ENCODE measurements at regions not wholly inside any gene's neighbourhood (a gene's known extent, or its start where the extent isn't known, plus 50 kb on each side); places are given as distances from the start of the nearest gene placed in this dataset.

GRCh38 chr5:82800826-82801225, 276.4 kb downstream of the TMEM167A start:
- no peak for DNase-seq

DNA sequence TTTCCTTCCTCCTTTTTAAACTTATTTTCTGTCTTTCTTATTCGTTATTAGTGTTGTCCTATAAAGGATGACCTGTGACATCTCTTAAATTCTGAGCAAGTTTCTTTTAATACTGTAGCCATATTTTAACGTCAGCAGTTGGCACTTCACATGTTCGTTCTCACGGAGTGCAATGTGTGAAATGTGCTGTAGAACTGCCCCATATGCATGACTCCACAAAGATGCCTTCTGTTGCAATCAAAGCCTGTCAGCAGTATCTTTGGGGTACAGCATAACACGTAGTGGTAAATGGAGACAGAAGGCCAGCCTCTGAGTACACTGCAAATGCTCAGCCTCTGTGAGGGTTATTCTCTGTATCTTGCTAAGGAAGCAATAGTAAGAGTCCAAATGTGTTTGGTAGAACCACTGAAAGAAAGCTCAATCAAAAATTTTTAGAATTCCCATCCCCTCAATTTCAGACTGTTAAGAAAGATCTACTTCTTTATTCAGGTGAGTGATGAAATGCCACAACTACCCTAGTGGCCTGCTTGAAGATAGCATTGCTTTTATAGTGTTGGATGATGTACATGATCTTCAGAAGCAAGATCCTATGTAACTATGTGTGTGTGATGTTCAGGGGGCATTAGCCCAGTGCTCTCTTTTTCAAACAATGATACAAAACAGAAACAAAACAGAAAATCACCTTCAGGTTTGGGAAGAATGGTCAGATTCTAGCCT, 277.7 kb downstream of the TMEM167A start:
- no peak for DNase-seq

GRCh38 chr5:82798676-82799075, 278.5 kb downstream of the TMEM167A start:
- DNase-seq, result no peak

- no peak for DNase-seq
Measured at GRCh38 chr5:82796643-82797416, 280.4 kb downstream of the TMEM167A start.

DNA sequence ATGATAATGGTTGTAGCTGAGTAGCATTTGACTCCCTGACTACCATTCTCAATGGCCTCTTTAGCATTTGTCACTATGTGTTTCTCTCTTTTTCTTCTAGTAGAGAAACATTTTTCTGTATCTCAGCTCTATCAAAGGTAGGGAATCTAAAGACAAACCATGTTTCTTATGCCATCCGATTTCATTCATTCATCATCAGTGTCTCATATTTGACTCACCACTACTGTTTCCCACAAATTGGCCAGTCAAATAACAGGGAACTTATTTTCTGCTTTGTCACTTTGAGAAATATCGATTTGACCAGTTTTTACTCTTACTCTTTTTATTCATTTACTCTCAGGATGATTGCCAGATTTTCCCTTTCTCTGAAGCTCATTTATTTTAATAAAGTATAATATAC, 282.3 kb downstream of the TMEM167A start:
- no peak for DNase-seq

DNA sequence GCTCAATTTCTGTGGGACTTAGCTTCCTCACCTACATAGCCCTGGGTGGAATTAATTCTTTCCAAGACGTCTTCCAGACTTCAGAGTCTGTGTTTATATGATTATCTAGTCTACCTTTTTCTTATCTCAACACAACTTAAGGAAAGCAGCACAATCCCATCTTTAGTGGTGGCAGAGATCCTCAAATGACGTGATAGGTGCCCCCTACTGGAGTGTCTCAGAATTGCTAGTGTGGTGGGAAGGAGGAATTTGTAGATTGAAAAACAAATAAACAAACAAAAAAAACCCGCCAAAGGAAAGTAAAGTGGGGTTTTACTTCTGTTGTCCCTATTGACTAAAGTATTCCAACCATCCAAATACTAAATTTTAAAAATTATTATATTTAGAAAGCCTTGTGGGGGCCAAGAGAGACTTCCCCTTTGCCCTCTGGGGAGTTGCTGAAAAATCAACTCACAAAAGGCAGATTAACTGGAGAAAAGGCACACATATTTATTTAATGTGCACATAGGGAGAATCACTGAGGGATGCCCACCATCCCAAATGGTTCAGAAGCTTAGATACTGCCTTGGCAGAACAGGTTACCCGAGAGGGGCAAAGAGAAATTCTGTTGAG, 283.3 kb downstream of the TMEM167A start:
- DNase-seq, result no peak

DNA sequence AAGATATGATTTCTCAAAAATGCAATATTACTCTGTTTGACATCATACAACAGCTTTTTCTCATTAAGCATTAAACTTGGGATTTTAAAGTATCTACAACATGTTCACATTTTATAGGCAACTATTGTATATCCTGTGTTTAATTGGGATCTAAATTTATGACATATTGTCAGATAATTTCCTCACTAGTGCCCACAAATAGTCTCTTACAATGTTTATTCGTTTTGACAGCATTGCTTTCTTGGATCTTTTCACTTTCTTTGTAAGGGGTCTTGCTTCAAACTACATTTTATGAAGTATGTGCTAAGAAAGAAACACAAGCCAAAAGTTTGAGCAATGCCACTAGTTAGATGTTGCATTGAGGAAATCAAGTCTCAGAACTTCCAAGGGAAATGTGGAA, 285.1 kb downstream of the TMEM167A start:
- no peak for DNase-seq

DNA sequence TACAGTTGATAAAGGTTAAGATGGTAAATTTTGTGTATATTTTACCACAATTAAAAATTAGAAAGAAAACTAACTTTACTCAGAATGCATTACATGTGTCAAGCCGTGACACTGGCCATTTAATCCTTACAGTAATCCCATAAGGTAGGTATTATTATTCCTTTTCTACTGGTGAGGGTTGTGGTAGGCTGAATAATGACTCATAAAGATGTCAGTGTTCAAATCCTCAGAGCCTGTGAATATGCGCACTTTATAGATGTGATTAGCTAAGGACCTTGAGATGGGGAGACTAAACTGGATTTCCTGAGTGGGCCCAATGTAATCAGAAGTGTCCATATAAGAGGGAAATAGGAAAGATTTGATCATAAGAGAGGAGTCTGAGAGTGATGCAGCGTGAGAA, 288.1 kb downstream of the TMEM167A start:
- DNase-seq, result no peak

DNA sequence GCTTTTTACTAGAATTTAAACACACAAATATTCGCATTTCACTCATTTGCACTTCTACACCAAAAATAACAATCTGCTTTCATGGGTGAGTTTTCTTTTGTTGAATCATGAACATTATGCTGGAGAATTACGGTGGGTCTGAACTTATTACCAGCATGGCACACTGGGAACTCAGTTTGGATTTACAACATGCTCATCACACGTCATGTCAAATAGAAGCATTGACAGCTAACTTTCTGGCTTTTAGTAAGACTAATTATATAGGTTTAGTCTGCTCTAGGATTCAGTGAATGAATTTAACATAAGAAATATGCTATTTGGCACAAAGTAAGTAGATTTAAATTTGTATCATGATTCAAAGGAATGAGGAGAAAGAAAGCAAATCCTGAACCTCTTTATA, 290.4 kb downstream of the TMEM167A start:
- no peak for DNase-seq

DNA sequence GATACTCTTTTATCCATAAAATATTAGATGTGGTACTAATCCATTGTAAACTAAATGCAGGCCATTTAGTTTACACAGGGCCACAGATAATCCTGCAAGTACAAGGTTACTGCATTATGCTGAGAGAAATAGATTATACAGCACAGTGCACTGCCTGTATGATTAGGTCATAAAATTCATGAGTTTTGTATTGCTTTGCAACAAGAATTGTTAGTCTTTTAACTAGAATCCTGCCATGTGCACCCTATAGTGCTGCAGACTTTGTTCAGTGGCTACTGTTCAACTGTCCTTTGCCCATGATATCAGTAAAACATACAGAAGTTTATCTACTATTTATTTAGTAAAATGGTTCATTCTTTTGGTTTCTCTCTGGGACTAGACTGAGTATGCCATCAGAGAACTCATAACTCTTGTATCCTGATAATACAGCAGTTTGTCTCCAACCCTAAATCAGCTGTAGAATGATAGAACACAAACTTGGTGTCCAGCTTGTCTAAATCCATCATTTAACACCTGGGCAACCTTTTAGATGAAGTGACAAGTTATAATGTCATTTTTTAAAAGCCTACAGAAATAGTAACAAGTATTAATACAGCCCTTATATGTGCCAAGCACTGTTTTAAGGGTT, 291.2 kb downstream of the TMEM167A start:
- DNase-seq, result no peak

DNA sequence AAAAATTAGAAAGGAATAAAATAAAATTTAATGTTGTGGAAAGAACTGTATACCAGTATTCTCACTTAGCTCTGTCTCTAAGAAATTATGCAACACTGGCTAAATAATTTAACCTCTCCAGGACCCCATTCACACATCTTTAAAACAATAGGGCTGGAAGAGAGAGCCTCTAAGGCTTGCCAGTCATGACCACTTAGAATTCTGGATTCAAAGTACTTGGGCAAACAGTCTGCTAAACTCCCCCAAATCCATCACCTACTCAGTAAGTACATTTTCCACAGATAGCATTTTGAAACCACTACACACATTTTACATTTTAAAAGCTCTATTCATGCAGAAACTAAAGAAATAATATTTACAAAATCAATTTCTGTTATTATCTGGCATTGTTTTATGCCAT, 291.7 kb downstream of the TMEM167A start:
- no peak for DNase-seq

- no peak for DNase-seq
Measured at GRCh38 chr5:82784521-82784920, 292.7 kb downstream of the TMEM167A start.

DNA sequence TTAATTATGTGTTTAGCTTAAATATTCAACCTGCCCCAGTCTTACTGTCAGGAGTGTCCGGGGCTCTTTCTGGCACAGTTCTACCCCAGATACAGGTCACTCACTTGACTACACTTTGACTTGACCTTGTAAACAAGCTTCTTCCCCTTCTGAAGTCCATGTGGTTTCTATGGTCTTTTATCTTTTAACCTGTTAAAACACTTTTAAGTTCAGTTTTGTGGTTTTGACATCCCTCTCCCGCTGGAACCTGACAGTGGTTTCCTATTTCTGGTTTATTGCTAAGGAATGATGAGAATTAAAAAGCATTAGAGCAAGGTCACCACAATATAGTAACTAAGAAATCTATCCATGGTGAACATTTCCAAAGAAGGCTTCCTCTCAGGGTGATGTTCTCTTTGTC, 300.1 kb downstream of the TMEM167A start:
- no peak for DNase-seq

- no peak for DNase-seq
Measured at GRCh38 chr5:82772281-82772680, 304.9 kb downstream of the TMEM167A start.

DNA sequence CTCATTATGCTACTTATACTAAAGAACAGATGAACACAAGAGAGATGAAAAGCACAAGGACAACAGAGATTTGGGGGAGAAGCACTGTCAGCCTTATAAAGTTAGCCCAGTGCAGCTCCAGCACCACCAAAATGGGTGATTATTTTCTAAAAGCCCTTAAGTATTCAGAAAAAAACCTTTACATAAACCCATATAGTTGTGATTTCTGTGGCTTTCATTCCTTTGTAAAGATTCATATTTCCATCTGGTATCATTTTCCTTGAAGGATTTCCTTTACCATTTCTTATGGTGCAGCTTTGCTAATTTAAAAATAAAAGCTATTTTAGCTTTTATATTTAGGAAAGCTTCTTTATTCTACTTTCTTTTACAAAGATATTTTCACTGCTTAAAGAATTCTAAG, 311.0 kb downstream of the TMEM167A start:
- no peak for DNase-seq

- DNase-seq, result no peak
Measured at GRCh38 chr5:82765765-82766164, 311.4 kb downstream of the TMEM167A start.

DNA sequence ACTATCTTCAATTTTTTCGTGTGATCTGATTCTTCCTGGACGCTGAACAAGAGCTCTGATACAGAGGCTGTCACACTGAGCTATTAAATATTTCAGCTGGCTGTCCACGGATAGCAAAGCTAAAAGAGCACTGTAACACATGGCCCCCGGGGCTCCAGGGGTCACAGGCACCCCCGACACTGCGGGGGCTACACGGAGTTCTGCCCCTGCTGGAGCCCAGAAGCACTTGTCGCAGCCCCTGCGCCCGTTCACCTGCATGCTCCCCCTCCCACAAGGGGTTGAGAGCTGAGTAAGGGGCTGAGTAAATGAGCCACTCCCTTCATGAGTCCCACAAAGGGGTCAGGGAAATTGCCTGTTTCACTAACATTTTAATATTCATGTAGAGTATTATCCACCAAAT, 316.3 kb downstream of the TMEM167A start:
- no peak for DNase-seq

GRCh38 chr5:82758881-82759280, 318.3 kb downstream of the TMEM167A start:
- no peak for DNase-seq

DNA sequence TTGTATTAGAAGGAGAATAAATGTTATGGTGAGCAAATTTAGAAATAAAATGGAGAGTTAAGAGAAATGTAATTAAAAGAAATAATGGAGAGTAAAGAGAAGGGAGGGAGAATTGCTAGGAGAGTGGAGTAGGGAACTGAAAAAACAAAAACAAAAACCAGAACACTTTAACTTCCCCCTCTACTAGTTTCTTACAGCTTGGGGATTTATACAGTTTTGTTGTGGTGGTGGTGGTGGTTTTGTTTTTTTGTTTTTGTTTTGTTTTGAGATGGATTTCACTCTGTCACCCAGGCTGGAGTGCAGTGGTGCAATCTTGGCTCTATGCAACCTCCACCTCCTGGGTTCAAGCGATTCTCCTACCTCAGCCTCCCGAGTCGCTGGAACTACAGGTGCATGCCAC, 322.4 kb downstream of the TMEM167A start:
- DNase-seq, result no peak

DNA sequence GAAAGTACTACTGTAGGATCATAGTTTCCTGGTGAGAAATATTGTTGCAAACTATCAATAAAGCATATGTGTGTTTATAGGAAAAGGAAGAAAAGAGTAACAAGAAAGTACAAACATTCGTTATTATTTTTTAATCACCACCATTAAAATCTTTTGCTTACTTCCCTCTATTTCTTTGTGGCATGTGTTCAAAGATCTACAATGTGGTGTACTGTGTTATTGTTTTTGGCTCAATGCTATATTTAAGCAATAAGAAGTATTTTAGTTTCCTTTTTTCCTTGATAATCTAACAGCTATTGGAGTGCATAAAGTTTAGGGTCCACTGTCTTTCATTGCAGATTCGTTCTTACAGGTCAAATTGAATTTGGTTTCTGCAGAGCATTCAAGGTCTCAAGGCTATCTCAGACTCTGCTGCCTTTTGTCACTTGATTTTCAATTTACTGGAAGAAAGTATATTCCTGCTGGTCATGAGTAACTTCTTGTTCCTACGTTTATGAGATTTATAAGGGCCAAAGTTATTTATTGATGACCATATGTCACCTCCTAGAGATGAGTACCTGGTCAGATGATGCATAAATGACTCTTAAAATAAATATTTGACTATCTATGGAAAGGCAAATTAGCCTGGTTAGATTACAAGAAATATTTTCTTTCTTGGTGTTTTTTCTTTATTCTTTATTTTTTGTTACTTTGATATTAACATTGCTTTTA, 323.0 kb downstream of the TMEM167A start:
- DNase-seq, result no peak

- DNase-seq, result no peak
Measured at GRCh38 chr5:82753374-82753773, 323.8 kb downstream of the TMEM167A start.

DNA sequence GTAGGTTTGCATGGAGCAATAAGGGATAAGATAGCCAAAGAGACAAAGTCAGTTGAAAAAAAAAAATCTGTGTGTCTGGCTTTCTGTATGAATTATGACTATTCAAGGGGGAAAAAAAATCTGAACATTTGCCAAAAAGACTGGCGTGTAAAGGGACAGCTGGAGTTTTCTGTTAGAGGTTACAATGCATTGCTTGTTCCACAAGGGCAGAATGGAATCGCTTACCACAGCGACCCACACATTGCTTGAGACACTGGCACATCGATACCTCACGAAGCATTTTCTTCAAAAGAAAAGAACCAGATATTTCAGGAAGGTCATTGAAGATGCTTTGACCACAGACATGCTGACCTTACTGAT, 327.8 kb downstream of the TMEM167A start:
- no peak for DNase-seq

Measured in NCI-H1930 (cell line).